Neural crest cell (in vitro differentiated cells): ENCODE measurements at regions not wholly inside any gene's neighbourhood (a gene's known extent, or its start where the extent isn't known, plus 50 kb on each side); places are given as distances from the start of the nearest gene placed in this dataset.
"Not testable (repeated sequence)": the region's sequence is repeated elsewhere in the genome, so short reads cannot be mapped to it uniquely, and the experiment has no call there.

Experiments
- DNase-seq: peaks from one replicate; pipeline ENCODE4 v3.0.0; 2021; ENCODE audit warnings: low read depth, mixed read lengths, low spot score
- H3K27ac Mint-ChIP-seq: one replicate; pipeline ENCODE4 v1.8.0; 2021; ENCODE audit warnings: mild to moderate bottlenecking, mixed read lengths; ENCODE audit not compliant: unreplicated experiment
- H3K27me3 Mint-ChIP-seq: 2 replicates; pipeline ENCODE4 v1.8.0; 2021; ENCODE audit warnings: low read depth, mild to moderate bottlenecking, mixed read lengths
- H3K36me3 Mint-ChIP-seq: 2 replicates; pipeline ENCODE4 v1.8.0; 2021; ENCODE audit warnings: low read depth, mild to moderate bottlenecking, mixed read lengths
- H3K4me1 Mint-ChIP-seq: 2 replicates; pipeline ENCODE4 v1.8.0; 2021; ENCODE audit warnings: mixed read lengths
- H3K4me3 Mint-ChIP-seq: one replicate; pipeline ENCODE4 v1.8.0; 2021; ENCODE audit warnings: mild to moderate bottlenecking, mixed read lengths
- H3K9me3 Mint-ChIP-seq: 2 replicates; pipeline ENCODE4 v1.8.0; 2021; ENCODE audit warnings: mixed read lengths
- CTCF ChIP-seq: fragments of 200-600 bp; sonication (generic); conservative IDR thresholded peaks from 2 replicates; pipeline ENCODE4 v1.5.0; 2021; ENCODE audit warnings: antibody characterized with exemption, mild to moderate bottlenecking

GRCh38 chr4:178010596-178010995, 568.4 kb upstream of the AGA start:
- Mint-ChIP-seq H3K4me3 (no peak overlapping the region), H3K36me3 (no peaks in the 10 kb centered on the region), H3K4me1 (no peaks in the 10 kb centered on the region), H3K27ac (no peak overlapping the region), H3K27me3 (no peaks in the 10 kb centered on the region), H3K9me3 (peaks cover 10% of the 10 kb centered on the region)
- DNase-seq, result no peak
- no peak for TF ChIP-seq CTCF

DNA sequence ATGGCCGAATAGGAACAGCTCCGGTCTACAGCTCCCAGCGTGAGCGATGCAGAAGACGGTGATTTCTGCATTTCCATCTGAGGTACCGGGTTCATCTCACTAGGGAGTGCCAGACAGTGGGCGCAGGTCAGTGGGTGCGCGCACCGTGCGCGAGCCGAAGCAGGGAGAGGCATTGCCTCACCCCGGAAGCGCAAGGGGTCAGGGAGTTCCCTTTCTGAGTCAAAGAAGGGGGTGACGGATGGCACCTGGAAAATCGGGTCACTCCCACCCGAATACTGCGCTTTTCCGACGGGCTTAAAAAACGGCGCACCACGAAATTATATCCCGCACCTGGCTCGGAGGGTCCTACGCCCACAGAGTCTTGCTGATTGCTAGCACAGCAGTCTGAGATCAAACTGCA, 572.8 kb upstream of the AGA start:
- not testable (repeated sequence) for H3K27me3 Mint-ChIP-seq, DNase-seq, H3K4me3 Mint-ChIP-seq, H3K4me1 Mint-ChIP-seq, H3K36me3 Mint-ChIP-seq, H3K9me3 Mint-ChIP-seq, H3K27ac Mint-ChIP-seq

GRCh38 chr4:178026999-178027398, 584.8 kb upstream of the AGA start:
- TF ChIP-seq CTCF, result no peak
- no peaks in the 10 kb centered on the region for H3K36me3 Mint-ChIP-seq
- no peak overlapping the region for H3K4me3 Mint-ChIP-seq
- no peak overlapping the region for H3K27ac Mint-ChIP-seq
- peaks cover 3% of the 10 kb centered on the region for H3K9me3 Mint-ChIP-seq
- no peaks in the 10 kb centered on the region for H3K4me1 Mint-ChIP-seq
- DNase-seq, result no peak
- H3K27me3 Mint-ChIP-seq, result no peaks in the 10 kb centered on the region

DNA sequence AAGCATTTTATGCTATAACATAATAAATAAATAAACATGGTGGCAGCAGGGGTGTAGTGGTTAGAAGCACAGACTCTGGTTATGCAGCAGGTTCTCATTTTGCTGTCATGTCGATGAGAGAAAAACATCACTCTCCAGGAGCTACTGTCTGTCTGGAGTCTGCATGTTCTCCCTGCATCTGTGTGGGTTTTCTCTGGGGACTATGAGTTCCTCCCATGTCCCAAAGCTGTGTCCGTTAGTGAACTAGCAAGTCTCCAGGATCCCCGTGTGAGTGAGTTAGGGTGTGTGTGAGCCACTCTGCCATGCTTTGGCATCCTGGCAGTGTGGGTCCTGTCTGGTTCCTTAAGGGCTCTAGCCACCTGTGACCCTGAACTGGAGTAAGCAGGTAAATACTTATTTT, 585.6 kb upstream of the AGA start:
- Mint-ChIP-seq H3K27me3 (no peaks in the 10 kb centered on the region), H3K4me3 (no peak overlapping the region), H3K4me1 (no peaks in the 10 kb centered on the region), H3K27ac (no peak overlapping the region), H3K9me3 (peaks cover 3% of the 10 kb centered on the region), H3K36me3 (no peaks in the 10 kb centered on the region)
- no peak for TF ChIP-seq CTCF
- no peak for DNase-seq

DNA sequence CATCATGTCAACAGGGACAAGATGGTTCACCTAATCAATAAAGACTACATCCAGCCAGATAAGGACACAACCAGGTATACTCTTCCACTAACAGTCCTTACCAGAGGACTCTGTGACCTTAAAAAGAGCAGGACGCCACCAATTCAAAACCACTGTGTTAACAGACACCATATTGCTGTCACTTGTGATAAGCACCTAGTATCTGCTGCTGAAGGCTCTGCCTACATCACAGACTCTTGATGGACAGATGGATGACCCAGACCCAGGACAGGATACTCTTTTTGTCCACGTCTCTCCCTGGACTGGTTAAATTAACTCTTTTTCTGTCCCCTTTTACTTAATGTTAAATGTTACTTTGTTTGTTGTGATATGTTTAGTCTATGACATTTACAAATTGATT, 586.2 kb upstream of the AGA start:
- no peaks in the 10 kb centered on the region for H3K4me1 Mint-ChIP-seq
- TF ChIP-seq CTCF, result no peak
- DNase-seq, result no peak
- peaks cover 3% of the 10 kb centered on the region for H3K9me3 Mint-ChIP-seq
- H3K27me3 Mint-ChIP-seq, result no peaks in the 10 kb centered on the region
- H3K4me3 Mint-ChIP-seq, result no peak overlapping the region
- no peaks in the 10 kb centered on the region for H3K36me3 Mint-ChIP-seq
- H3K27ac Mint-ChIP-seq, result no peak overlapping the region

- no peak for TF ChIP-seq CTCF
- Mint-ChIP-seq H3K27ac (no peak overlapping the region), H3K27me3 (no peaks in the 10 kb centered on the region), H3K4me1 (no peaks in the 10 kb centered on the region), H3K36me3 (no peaks in the 10 kb centered on the region), H3K9me3 (no peaks in the 10 kb centered on the region), H3K4me3 (no peak overlapping the region)
- DNase-seq, result no peak
Observed at GRCh38 chr4:178037459-178038214, 595.4 kb upstream of the AGA start.
